ENCODE measurements at regions not wholly inside any gene's neighbourhood (a gene's known extent, or its start where the extent isn't known, plus 50 kb on each side); places are given as distances from the start of the nearest gene placed in this dataset.

DNA sequence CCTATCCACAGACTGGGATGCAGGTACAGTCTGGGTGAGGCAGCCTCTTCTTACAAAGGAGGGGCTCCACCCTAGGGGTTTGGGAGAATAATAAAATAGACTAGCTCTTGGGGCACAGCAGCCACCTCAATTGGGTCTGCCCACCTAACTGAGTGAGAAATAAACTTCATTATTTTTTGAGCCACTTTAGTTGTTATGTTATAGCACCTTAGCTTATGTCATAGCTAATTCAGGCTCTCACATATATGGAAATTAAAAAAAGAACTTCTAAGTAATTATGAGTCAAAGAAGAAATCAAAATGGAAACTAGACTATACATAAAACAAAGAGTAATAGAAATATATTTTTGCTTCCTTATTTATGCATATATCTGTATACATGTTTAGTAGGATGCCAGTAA is 318.5 kb upstream of the B3GALT2 start:
- POLR2A ChIA-PET, result interaction anchor here (0.7 to 1.7 kb wide), 3 partner anchors 15 to 27 kb away, joined by 3 to 5 read pairs (median 3); no protein-coding TSS in a partner anchor
- Histone ChIP-seq H3K9me2 (ENCODE audit: insufficient read depth, low read length) (no peaks in the 10 kb centered on the region), H3K9me3 (ENCODE audit: low read length) (no peaks in the 10 kb centered on the region), H3K4me3 (ENCODE audit: low read depth, low read length, poor library complexity, severe bottlenecking) (no peak overlapping the region), H3K4me2 (ENCODE audit: low read length) (no peak overlapping the region), H3K36me3 (ENCODE audit: insufficient read depth, low read length) (no peaks in the 10 kb centered on the region), H3K27ac (ENCODE audit: low read depth, low read length, poor library complexity, severe bottlenecking) (no peak overlapping the region), H4K20me1 (ENCODE audit: insufficient read depth, low read length) (no peaks in the 10 kb centered on the region), H2AFZ (ENCODE audit: low read length) (no peak overlapping the region), H3K79me2 (ENCODE audit: insufficient read depth, low read depth, low read length) (no peaks in the 10 kb centered on the region), H3K4me1 (ENCODE audit: insufficient read depth, low read length, poor library complexity, severe bottlenecking) (no peaks in the 10 kb centered on the region)
- CTCF ChIA-PET (ENCODE audit: unreplicated experiment), result no interaction called here
- DNase-seq (ENCODE audit: low spot score), result no peak
- no TSS peak for BruUV-seq (replicated peaks)
- intact Hi-C loops (cut with micrococcal nuclease; ENCODE audit: unreplicated experiment), result no loop called here
- TF ChIP-seq, protein P1, sequence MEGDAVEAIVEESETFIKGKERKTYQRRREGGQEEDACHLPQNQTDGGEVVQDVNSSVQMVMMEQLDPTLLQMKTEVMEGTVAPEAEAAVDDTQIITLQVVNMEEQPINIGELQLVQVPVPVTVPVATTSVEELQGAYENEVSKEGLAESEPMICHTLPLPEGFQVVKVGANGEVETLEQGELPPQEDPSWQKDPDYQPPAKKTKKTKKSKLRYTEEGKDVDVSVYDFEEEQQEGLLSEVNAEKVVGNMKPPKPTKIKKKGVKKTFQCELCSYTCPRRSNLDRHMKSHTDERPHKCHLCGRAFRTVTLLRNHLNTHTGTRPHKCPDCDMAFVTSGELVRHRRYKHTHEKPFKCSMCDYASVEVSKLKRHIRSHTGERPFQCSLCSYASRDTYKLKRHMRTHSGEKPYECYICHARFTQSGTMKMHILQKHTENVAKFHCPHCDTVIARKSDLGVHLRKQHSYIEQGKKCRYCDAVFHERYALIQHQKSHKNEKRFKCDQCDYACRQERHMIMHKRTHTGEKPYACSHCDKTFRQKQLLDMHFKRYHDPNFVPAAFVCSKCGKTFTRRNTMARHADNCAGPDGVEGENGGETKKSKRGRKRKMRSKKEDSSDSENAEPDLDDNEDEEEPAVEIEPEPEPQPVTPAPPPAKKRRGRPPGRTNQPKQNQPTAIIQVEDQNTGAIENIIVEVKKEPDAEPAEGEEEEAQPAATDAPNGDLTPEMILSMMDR (conservative IDR thresholded peaks at IDR 0.05; ENCODE audit: low read length), result no peak
- no peak for TF ChIP-seq EZH2phosphoT487 (IDR thresholded peaks at IDR 0.05; ENCODE audit: borderline replicate concordance, low read depth, low read length)

- intact Hi-C loops (cut with micrococcal nuclease; ENCODE audit: unreplicated experiment), result no loop called here
- no peaks in the 10 kb centered on the region for H3K9me2 ChIP-seq (ENCODE audit: insufficient read depth, low read length)
- no peak overlapping the region for H2AFZ ChIP-seq (ENCODE audit: low read length)
- H3K4me3 ChIP-seq (ENCODE audit: low read depth, low read length, poor library complexity, severe bottlenecking), result no peak overlapping the region
- no peak overlapping the region for H3K4me2 ChIP-seq (ENCODE audit: low read length)
- H3K4me1 ChIP-seq (ENCODE audit: insufficient read depth, low read length, poor library complexity, severe bottlenecking), result no peaks in the 10 kb centered on the region
- no peak for DNase-seq (ENCODE audit: low spot score)
- ChIA-PET POLR2A (interaction anchor here (0.7 to 0.9 kb wide), 4 partner anchors 13 to 461 kb away, joined by 3 to 4 read pairs (median 4); no protein-coding TSS in a partner anchor), CTCF (ENCODE audit: unreplicated experiment) (no interaction called here)
- no peaks in the 10 kb centered on the region for H4K20me1 ChIP-seq (ENCODE audit: insufficient read depth, low read length)
- no peaks in the 10 kb centered on the region for H3K9me3 ChIP-seq (ENCODE audit: low read length)
- no peak overlapping the region for H3K27ac ChIP-seq (ENCODE audit: low read depth, low read length, poor library complexity, severe bottlenecking)
- BruUV-seq (replicated peaks), result no TSS peak
- H3K36me3 ChIP-seq (ENCODE audit: insufficient read depth, low read length), result no peaks in the 10 kb centered on the region
- TF ChIP-seq EZH2phosphoT487 (IDR thresholded peaks at IDR 0.05; ENCODE audit: borderline replicate concordance, low read depth, low read length), result no peak
- TF ChIP-seq, protein P1 (conservative IDR thresholded peaks at IDR 0.05; ENCODE audit: low read length), result no peak
- no peaks in the 10 kb centered on the region for H3K79me2 ChIP-seq (ENCODE audit: insufficient read depth, low read depth, low read length)
These were observed 311.8 kb upstream of the B3GALT2 start for GRCh38 chr1:193498088-193498655.

DNA sequence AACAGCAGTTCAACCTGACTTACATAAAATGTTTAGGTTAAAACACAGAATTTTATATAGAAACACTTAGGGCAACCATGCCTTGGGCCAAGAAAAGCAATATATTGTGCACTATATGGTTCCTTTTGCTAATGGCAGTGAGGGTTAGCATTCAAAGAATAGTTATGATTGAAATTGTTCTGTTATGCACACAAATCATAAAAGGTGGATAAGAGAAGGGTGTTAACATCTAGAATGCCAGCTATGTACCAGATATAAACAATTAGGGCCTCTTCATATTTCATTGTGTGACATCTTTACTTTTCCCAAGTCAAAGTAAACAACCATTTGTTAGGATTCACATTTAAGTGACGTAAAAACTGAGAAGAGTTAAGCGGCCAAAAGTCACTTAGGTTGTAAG is 308.0 kb upstream of the B3GALT2 start:
- TF ChIP-seq, protein P1 (conservative IDR thresholded peaks at IDR 0.05; ENCODE audit: low read length), result no peak
- TF ChIP-seq EZH2phosphoT487 (IDR thresholded peaks at IDR 0.05; ENCODE audit: borderline replicate concordance, low read depth, low read length), result no peak

More for the DNA sequence above, 308.0 kb upstream of the B3GALT2 start:
- H3K9me3 ChIP-seq (ENCODE audit: low read length), result no peaks in the 10 kb centered on the region
- no peak for DNase-seq (ENCODE audit: low spot score)
- H2AFZ ChIP-seq (ENCODE audit: low read length), result no peak overlapping the region
- H4K20me1 ChIP-seq (ENCODE audit: insufficient read depth, low read length), result no peaks in the 10 kb centered on the region
- no peak overlapping the region for H3K4me3 ChIP-seq (ENCODE audit: low read depth, low read length, poor library complexity, severe bottlenecking)
- no TSS peak for BruUV-seq (replicated peaks)
- ChIA-PET CTCF (ENCODE audit: unreplicated experiment) (no interaction called here), POLR2A (interaction anchor here (0.6 to 1.0 kb wide), 2 partner anchors 17 to 110 kb away, joined by 3 to 4 read pairs; no protein-coding TSS in a partner anchor)
- no peaks in the 10 kb centered on the region for H3K4me1 ChIP-seq (ENCODE audit: insufficient read depth, low read length, poor library complexity, severe bottlenecking)
- no peaks in the 10 kb centered on the region for H3K36me3 ChIP-seq (ENCODE audit: insufficient read depth, low read length)
- no peaks in the 10 kb centered on the region for H3K9me2 ChIP-seq (ENCODE audit: insufficient read depth, low read length)
- no peak overlapping the region for H3K4me2 ChIP-seq (ENCODE audit: low read length)
- intact Hi-C loops (cut with micrococcal nuclease; ENCODE audit: unreplicated experiment), result no loop called here
- H3K27ac ChIP-seq (ENCODE audit: low read depth, low read length, poor library complexity, severe bottlenecking), result no peak overlapping the region
- H3K79me2 ChIP-seq (ENCODE audit: insufficient read depth, low read depth, low read length), result no peaks in the 10 kb centered on the region
